HG02943 (cell line): ENCODE measurements at regions not wholly inside any gene's neighbourhood (a gene's known extent, or its start where the extent isn't known, plus 50 kb on each side); places are given as distances from the start of the nearest gene placed in this dataset.
"Not testable (repeated sequence)": the region's sequence is repeated elsewhere in the genome, so short reads cannot be mapped to it uniquely, and the experiment has no call there.

Experiments
- ATAC-seq: cut with Tn5 transposase; IDR thresholded peaks from one replicate; pipeline ENCODE4 v1.9.1; 2021; ENCODE audit warnings: mild to moderate bottlenecking, low read depth, moderate library complexity; ENCODE audit not compliant: unreplicated experiment

DNA sequence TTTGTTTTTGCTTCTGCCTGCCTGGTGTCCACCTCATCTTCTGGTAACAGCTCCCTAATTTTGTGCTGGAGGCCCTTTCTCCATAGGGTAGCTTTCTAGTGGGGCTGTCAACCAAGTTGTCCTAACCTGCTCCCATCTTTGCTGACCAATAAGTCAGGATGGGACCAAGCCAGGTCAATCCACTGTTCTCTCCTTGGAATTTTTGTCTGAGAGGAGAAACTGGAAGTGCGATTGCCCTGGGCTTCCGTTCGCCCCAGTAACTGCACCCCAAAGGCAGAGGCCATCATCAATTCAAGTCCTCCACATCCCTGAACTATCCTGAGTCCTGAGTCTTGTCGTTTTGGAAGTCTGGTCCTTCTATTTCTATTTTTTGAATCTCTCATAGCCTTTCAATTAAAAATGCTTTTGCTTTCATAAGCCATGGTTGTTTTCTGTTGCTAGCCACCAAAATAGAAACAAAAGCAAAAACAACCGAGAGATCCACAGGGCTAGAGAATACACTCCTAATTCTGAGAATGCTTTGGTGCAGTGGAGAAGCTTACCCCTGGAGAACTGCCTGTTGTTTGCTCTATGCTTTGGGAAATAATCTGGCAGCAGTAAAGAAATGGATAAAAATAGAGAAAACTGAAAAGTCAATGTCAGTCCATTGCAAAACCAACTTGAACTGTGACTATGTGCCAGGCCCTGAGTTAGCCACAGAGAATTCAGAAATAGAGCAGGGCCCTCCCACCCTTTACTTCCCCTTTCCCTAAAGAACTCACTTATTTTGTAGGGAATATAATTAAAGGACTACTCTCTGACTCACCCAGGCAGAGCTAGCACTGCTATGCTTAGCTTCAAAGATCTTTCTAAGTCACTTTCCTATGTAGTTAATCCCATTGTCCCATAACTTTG, 368.1 kb downstream of the CXCL12 start:
- ATAC-seq, result no peak

DNA sequence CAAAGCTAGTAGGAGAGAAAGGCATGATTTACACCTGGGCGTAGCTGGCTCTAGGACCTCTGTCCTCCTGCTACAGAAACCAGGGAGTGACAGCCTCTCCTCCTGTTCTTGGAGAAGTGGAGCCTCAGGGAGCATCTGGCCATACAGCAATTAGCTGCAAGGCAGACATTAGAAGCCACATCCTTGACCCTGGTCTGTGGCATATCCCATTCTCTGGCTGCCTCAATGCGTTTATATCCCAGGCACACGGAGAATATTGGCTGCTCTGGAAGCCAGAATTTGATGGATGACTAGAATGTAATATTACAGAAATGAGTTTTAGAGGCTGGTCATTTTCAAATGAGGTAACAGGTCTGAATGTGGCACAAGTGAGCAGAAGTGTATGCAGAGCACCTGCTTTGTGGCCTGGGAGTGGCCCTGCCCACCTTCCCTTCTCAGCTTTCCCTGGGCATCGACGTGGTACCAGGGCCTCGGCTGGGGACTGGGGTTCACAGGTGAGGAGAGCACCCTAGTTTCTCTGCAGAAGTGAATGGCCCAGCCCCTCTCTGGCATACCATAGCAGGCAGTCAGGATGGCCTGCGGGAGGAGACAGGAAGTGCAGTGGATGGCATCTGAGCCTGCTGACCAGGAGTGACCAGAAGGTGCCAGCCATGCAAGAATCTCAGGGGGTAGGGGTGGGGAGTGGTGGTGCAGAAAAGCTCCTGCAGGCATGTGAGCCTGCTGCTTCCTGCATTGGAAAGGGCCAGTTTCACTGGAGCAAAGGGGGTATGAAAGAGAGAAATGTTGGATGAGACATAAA, 367.2 kb upstream of the ZNF32 start:
- no peak for ATAC-seq

DNA sequence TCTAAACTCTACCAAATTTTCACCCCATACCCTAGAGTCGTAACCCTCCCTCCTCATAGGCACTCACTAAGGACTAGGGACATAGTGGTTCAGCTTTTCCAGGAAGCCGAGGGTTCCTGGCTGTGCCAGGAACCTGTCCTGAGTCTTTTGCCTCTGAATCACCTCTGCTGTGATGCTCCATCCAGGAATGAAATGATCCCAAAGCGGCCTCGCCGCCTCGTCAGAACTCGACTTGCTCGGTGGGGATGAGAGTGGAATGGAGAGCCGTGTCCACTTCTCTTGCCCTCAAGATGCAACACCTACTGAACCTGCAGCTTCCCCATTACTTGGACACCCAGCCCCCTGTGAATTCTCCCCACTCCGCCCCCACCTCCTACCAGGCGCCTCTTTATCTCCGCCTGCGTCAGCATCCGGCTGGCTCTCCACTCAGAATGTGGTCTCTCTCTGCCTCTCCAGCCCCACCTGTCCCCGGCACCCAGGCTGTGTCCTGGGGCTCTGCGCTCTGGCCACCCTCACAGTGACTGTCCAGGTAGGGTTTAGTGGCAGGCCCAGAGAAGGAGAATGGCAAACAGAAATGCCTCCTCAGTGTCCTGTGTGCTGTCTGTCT, 366.1 kb upstream of the ZNF32 start:
- ATAC-seq, result no peak

DNA sequence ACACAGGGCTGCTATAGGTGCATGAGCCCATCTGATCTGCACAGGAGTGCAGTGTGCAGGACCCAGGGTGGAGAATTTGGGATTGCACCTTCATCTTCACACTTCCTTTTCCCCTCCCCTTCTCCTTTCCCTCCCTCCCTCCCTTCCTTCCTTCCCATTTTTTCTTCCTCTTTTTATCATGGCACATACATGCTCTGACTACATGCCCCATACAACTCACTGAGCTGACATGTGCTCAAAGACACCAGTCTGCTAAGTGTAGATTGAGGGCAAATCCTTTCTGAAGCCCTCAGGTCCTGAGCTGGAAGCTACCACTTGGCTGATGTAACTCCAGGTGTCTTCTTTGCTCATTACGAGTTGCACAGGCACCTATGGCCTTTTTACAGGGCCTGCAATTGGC, 365.3 kb upstream of the ZNF32 start:
- no peak for ATAC-seq

DNA sequence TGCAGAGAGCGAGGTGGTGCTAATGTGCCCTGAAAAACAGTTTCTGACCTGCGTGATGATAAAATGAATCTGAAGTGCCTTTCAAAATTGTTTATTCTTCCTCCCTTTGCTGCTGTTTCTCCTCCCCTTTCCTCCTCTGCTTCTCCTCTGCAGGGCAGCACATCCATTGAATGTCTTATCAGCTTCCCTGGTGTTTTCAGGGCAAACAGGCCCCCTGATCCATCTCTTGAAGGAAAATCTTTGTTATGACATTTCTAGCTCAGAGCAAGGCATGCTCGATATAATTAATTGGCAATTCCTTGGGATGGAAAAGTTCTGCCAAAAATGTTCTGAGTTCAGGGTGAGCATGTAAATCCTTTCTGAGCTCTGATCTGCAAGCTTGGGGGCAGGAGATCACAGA, 364.2 kb upstream of the ZNF32 start:
- ATAC-seq, result no peak

DNA sequence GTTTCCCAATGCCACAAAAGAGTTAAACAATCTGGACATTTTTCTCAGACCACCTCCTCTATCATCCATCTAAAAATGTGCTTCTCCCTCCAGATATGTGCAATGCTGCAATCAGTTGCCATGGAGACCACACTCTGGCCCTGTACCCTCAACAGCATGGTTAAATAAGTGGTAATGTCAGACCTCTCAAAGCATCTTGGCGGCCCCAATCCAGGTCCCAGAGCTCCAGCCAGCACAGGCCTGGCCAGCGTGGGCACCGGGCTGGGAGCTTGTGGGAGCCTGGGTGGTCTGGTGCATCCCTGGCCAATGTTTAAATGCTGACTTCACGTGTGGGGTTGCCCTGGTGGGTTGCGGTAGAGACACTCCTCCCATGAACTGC, 362.9 kb upstream of the ZNF32 start:
- ATAC-seq, result no peak

DNA sequence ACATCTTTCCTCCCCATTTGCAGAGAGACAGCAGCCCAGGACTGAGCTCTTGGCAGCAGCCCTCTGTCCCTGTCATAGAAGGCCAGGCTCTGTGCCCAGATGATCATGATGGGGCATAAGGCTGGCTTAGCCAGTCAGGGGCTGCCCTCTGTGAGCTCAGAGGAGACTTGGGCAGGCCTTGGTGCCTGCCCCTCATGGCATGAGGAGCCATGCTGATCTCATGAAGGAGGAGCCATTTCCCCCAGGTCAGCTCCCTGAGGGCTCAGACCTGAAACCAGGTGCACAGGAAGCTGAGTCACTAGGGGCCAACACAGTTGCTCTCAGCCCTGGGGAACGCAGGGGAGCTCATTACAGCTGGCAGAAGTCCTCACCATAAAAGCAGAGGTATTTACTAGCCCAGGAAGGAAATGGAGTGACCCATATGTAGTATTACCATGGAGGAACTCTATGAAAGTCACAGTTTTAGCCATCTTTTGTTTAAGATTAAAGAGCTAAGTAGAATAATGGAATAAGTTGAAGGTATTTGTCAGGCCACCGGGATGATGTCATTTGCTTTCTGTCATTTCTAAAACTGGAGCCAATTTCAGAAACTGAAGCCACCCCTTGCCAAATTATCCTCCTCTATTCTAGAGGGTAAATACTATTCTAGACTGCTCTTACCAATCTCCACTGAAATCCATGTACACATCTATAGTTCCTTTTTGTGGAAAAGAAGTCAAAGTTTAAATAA, 362.4 kb upstream of the ZNF32 start:
- ATAC-seq, result peak; percentile 96

DNA sequence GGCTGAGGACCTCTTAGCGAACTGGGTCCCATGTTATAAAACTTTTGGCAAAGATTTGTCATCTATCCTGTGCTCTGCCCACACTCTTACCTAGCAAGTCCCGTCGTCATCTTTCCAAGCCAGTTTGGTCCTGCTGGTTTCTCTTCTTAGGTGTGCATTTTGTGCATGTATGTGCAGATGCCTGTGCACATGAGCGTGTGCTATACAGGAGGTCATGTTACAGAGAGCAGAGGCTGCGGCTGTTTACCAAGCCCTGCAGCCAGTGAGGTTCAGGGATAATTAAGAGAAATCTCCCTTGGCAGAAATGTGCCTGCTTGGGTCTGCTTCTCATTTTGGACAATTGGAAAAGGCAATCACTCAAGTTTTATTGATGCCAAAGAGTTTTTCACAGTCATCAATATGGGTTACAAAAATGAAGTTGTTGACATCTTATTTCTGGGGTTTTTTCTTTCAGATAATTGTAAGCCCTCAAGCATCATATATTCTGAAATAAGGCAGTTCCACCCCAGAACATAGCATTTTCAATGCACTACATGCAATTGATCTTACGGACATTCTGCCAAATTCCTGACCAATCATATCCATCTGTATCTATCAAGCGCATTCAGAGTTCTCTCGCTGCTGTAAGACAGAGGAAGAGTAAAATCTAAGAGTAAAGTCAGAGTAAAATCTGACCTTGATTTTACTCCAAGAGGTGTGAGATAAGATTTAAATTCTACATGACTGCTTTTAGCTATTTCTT, 361.4 kb upstream of the ZNF32 start:
- no peak for ATAC-seq

DNA sequence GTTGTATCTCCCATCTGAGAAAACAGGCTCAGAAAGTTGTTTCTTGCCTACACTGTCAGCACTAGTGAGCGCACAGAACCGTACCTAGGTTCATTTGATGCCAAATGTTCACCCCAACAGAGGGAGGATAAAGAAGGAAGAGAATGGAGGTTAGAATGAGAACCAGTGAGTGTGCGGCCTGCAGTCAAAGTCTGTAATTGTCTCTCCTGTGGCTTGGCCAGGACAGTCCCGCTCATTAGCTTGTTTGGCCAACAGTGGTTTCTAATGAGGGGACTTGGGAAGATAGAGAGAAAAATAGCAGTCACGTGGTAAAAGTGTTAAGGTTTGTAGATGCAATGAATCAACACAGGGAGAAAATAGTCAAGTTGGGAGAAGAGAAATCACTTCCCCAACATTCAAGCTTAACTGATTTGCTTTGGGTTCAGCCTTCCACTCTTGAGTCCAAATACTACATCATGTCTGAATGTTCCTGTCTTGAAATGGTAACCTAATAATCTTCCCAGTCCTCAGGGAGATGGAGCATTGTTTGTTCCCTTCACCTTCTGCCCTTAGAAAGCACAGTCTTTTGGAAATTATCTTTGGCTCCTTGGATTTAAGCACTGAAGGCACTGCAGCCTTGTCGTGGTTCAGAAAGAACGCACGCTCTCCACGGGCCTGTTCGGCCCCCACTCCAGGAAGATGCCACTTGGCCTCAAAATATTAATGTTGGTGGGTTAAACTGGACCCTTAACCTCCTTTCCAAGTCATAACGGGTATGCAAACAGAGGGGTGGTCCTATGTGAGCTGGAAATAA, 360.4 kb upstream of the ZNF32 start:
- ATAC-seq, result no peak

DNA sequence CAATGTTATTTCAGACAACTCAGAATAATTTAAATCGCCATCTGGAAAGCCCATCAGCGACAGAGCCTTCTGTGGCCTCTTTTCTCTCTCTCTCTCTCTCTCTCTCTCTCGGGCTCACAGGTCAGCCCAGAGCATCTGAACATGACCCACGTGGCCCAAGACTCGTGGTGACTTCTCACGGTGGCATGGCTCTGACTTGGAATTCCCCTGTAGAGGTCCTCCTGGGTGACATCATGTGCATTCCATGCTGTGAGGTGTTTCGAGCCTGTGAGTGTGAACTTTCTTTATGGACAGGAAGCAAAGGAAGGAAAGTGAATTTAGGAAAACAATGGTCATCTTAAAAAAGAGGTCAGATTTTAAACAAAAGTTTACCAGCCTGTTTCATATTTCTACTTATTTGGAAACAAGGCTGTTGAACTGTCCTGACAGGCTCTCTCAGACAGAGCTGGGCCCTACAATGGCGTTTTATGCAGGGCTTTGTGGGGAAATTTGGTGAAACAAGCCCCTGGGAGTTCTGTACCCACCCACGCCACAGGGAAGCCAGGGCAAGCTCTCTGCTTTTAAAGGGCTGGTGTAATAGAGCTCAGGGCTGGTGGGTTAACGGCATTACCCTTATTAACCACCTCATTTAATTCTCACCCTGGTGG, 359.7 kb upstream of the ZNF32 start:
- ATAC-seq, result no peak

DNA sequence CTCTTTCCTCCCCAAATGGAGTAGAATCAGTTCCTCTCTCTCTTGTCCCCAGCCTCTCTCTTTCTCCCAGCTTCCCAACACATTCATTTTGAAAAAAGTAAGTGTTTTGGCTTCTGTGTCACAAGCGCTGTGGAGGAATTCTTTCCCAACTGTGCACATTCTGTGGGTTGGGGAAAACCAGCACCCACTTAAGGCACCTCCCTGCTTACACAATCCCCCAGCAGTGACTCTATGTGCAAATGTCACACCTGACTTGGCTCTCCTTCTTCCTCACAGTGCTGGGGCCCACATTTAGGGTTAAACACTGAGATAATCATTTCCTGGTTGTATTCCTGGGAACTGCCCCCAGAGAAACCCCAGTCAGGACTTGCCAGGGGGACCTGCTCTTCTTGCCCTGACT, 358.1 kb upstream of the ZNF32 start:
- ATAC-seq, result no peak

DNA sequence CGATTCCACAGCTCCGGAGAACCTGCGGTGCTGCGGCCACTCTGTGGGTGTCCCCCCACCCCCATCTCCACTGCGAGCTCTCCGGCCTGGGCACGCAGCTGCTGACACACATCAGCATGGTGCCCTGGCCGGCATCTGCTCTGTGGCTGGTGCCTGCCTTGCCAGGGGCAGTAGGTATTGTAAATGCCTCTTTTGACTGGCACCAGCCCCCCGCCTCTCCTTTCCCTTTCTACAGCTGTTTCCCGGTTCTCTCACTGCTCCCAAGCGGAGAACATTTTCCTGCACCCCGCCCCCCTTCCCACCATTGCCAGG, 357.1 kb upstream of the ZNF32 start:
- ATAC-seq, result no peak

DNA sequence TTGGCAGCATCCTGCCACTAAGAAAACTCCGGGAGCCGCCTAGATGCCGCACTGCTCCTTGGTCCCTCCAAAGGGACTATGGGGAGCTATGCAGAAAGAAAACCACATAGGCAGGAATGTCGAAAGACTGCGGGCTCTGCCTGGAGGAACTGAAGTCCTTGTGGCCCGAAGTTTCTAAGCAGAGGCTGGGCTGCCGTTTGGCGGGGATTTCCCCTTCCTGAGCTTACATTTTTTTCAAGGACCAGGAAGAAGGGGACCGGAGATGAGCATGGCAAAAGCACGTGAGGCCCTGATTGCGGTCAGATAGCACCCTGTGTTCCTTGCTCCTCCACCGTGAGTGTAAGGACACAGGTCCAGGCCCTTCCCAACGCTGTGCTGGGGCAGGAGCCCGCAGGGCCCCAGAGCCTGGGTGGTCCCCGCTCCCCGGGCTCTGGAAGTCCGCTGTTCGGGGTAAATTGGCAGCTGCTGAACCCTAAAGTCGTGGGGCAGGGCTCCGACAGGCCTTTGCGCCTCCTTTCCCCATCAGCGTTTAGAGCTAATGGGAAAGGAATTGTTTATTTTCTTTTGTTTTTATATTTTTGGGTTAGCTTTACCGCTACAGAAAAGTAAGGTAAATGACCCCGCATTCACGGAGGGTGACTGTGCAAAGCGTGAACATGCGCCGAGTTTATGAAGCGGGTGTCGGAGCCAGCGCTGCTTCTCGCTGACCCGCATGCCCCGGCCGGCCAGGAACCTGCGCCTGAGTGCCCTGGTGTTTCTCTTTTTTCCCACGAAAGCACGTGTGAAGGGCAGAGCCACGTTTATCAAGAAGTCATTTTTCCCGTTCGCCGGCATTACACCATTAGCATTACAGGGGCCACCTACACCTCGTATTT, 356.5 kb upstream of the ZNF32 start:
- ATAC-seq, result no peak

DNA sequence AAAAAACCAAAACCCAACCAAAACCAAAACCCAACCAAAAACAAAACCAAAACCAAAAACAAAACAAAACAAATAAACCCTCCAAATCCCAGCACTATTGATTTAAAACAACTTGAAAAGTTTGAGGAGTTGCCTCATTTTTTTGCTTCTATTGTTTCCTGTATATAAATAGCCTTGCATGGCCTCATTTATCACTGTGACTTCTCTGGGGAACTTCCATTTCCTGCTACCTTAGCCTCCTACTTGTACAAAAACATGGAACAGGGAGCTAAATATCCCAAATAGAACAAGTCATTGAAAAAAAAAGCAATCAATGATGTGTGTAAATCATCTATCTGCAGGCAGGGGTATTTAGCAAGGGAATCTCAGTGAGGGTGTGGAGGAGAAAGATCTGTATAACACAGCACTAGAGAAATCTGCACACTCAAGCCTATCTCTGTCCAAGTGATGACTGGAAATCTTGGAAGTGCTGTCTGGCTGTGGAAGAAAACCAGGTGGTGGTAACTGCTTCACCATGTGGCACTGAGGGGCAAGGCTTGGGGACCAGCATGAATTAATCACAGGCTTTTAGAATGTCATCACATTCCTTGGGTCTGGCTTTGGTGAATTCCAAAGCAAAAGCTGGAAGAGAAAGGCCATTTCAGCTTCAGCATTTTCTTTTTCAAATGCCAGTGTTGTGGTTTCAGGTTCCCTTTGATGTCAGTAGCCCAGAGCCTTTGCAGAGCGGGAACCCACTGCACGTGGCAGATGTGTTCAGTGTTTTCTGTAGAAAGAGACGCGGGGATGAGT, 349.5 kb upstream of the ZNF32 start:
- ATAC-seq, result no peak

DNA sequence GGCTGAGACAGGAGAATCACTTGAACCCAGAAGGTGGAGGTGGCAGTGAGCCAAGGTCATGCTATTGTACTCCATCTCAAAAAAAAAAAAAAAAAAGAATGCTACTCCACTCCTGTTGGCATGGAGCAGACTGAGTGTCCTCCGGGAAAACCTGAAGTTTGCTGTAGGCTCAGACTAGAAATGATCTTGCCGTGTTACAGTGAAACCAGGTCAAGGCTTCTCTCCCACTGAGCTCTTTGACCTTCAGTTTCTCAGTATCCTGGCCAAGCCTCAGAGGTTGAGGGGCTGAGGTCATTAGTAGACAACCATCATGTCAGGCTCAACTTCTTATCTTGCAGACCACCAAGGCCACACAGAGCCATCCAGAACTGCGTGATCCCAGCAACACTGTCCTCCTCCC, 348.6 kb upstream of the ZNF32 start:
- ATAC-seq, result no peak

DNA sequence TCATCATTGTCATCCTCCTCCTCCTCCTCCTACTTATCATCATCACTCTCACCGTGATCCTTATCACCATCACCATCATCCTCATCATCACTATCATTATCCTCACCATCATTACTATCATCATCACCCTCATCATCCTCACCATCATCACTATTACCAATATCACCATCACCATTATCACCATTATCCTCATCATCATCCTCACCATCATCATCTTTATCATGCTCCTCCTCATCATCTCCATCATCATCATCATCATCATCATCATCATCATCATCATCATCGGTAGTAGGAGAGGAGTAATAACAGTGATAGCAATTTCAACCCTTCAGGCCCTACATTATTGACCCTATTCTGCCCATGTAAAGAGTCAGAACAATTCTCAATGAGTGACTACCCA, 345.9 kb upstream of the ZNF32 start:
- no peak for ATAC-seq

DNA sequence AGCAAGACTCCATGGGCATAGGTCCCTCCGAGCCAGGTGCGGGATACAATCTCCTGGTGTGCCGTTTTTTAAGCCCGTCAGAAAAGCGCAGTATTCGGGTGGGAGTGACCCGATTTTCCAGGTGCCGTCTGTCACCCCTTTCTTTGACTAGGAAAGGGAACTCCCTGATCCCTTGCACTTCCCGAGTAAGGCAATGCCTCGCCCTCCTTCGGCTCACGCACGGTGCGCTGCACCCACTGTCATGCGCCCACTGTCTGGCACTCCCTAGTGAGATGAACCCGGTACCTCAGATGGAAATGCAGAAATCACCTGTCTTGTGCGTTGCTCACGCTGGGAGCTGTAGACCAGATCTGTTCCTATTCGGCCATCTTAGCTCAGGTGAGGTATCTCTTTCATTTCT, 344.1 kb upstream of the ZNF32 start:
- not testable (repeated sequence) for ATAC-seq
